ENCODE measurements at regions not wholly inside any gene's neighbourhood (a gene's known extent, or its start where the extent isn't known, plus 50 kb on each side); places are given as distances from the start of the nearest gene placed in this dataset.

DNA sequence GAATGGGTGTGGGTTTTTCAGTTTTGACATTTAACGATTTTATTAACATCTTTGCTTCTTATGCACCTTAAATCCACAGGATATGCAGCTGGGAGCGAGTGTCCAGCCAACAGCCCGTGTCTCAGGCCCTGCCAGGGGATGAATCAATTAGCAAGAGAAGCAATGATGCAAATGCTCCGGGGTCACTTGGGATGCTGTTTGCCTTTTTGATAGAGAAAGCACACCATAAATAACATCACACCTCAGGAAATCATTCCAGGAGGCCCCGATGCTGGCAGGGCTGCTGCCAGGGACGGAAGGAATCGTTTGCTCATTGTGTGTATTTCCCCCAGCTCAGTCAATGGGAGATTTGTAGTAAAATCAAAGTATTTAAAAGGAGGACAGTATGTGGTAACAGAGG is 394.0 kb upstream of the HNRNPA3 start:
- TF ChIP-seq CTCF (IDR thresholded peaks at IDR 0.05) (no peak), POLR2A (IDR thresholded peaks at IDR 0.05) (no peak), POLR2AphosphoS5 (IDR thresholded peaks at IDR 0.05) (no peak)

Data from stomach (tissue), 4 donors.